ENCODE measurements at regions not wholly inside any gene's neighbourhood (a gene's known extent, or its start where the extent isn't known, plus 50 kb on each side); places are given as distances from the start of the nearest gene placed in this dataset.

GRCh38 chr11:100622404-100622803 lies 64.7 kb upstream of the ARHGAP42 start:
- Mint-ChIP-seq H3K36me3 (peaks cover 18% of the 10 kb centered on the region), H3K4me3 (no peak overlapping the region), H3K27ac (no peak overlapping the region), H3K4me1 (ENCODE audit: low read depth in 2 of 2) (no peaks in the 10 kb centered on the region), H3K27me3 (no peaks in the 10 kb centered on the region), H3K9me3 (peaks cover 10% of the 10 kb centered on the region)
- DNase-seq (ENCODE audit: low spot score) = no peak
- no peak for ATAC-seq

- no peak overlapping the region for H3K4me3 Mint-ChIP-seq
- no peaks in the 10 kb centered on the region for H3K4me1 Mint-ChIP-seq (ENCODE audit: low read depth in 2 of 2)
- DNase-seq (ENCODE audit: low spot score) (no peak), ATAC-seq (no peak)
- H3K27ac Mint-ChIP-seq = no peak overlapping the region
- H3K27me3 Mint-ChIP-seq = peaks cover 0 to 1% of the 10 kb centered on the region in 2 donors
- H3K9me3 Mint-ChIP-seq = peaks cover 10% of the 10 kb centered on the region
- H3K36me3 Mint-ChIP-seq = peaks cover 18% of the 10 kb centered on the region
Observed at GRCh38 chr11:100624346-100624745, 62.7 kb upstream of the ARHGAP42 start.

- peaks cover 0 to 2% of the 10 kb centered on the region in 2 donors for H3K27me3 Mint-ChIP-seq
- H3K4me3 Mint-ChIP-seq = no peak overlapping the region
- no peaks in the 10 kb centered on the region for H3K4me1 Mint-ChIP-seq (ENCODE audit: low read depth in 2 of 2)
- no peak for ATAC-seq
- peaks cover 10% of the 10 kb centered on the region for H3K9me3 Mint-ChIP-seq
- DNase-seq (ENCODE audit: low spot score) = no peak
- H3K27ac Mint-ChIP-seq = no peak overlapping the region
- peaks cover 18% of the 10 kb centered on the region for H3K36me3 Mint-ChIP-seq
Observed at GRCh38 chr11:100625041-100625440, 62.0 kb upstream of the ARHGAP42 start.

GRCh38 chr11:100629671-100630070 lies 57.4 kb upstream of the ARHGAP42 start:
- Mint-ChIP-seq H3K4me1 (ENCODE audit: low read depth in 2 of 2) (no peaks in the 10 kb centered on the region), H3K36me3 (peaks cover under 1% of the 10 kb centered on the region), H3K9me3 (no peaks in the 10 kb centered on the region), H3K27me3 (peaks cover 0 to 6% of the 10 kb centered on the region in 2 donors), H3K27ac (no peak overlapping the region), H3K4me3 (no peak overlapping the region)
- DNase-seq (ENCODE audit: low spot score) (no peak), ATAC-seq (no peak)

GRCh38 chr11:100630898-100631297 lies 56.2 kb upstream of the ARHGAP42 start:
- no peak overlapping the region for H3K4me3 Mint-ChIP-seq
- H3K36me3 Mint-ChIP-seq = no peaks in the 10 kb centered on the region
- DNase-seq (ENCODE audit: low spot score) = no peak
- no peaks in the 10 kb centered on the region for H3K4me1 Mint-ChIP-seq (ENCODE audit: low read depth in 2 of 2)
- no peak overlapping the region for H3K27ac Mint-ChIP-seq
- ATAC-seq = no peak
- peaks cover 3% of the 10 kb centered on the region for H3K9me3 Mint-ChIP-seq
- peaks cover 0 to 6% of the 10 kb centered on the region in 2 donors for H3K27me3 Mint-ChIP-seq

- Mint-ChIP-seq H3K27ac (no peak overlapping the region), H3K36me3 (no peaks in the 10 kb centered on the region), H3K27me3 (peaks cover 0 to 6% of the 10 kb centered on the region in 2 donors), H3K9me3 (peaks cover 3% of the 10 kb centered on the region), H3K4me3 (no peak overlapping the region), H3K4me1 (ENCODE audit: low read depth in 2 of 2) (no peaks in the 10 kb centered on the region)
- ATAC-seq = no peak
- no peak for DNase-seq (ENCODE audit: low spot score)
Observed at GRCh38 chr11:100631316-100631715, 55.8 kb upstream of the ARHGAP42 start.

GRCh38 chr11:100632941-100633452 lies 54.1 kb upstream of the ARHGAP42 start:
- Mint-ChIP-seq H3K27me3 (peaks cover 0 to 6% of the 10 kb centered on the region in 2 donors), H3K27ac (no peak overlapping the region), H3K4me3 (no peak overlapping the region)

GRCh38 chr11:100635194-100635593 lies 51.9 kb upstream of the ARHGAP42 start:
- H3K4me1 Mint-ChIP-seq (ENCODE audit: low read depth in 2 of 2) = no peaks in the 10 kb centered on the region
- H3K27me3 Mint-ChIP-seq = peaks cover 0 to 7% of the 10 kb centered on the region in 2 donors
- H3K4me3 Mint-ChIP-seq = no peak overlapping the region
- ATAC-seq (no peak), DNase-seq (ENCODE audit: low spot score) (no peak)
- no peaks in the 10 kb centered on the region for H3K36me3 Mint-ChIP-seq
- H3K27ac Mint-ChIP-seq = no peak overlapping the region
- peaks cover 3% of the 10 kb centered on the region for H3K9me3 Mint-ChIP-seq

More at GRCh38 chr11:100632941-100633452, 54.1 kb upstream of the ARHGAP42 start:
- Mint-ChIP-seq H3K4me1 (ENCODE audit: low read depth in 2 of 2) (no peaks in the 10 kb centered on the region), H3K9me3 (peaks cover 3% of the 10 kb centered on the region), H3K36me3 (no peaks in the 10 kb centered on the region)
- no peak for ATAC-seq
- no peak for DNase-seq (ENCODE audit: low spot score)

GRCh38 chr11:100636536-100636935 lies 50.6 kb upstream of the ARHGAP42 start:
- Mint-ChIP-seq H3K36me3 (no peaks in the 10 kb centered on the region), H3K4me1 (ENCODE audit: low read depth in 2 of 2) (no peaks in the 10 kb centered on the region), H3K27me3 (peaks cover 0 to 7% of the 10 kb centered on the region in 2 donors), H3K9me3 (peaks cover 3% of the 10 kb centered on the region), H3K4me3 (no peak overlapping the region), H3K27ac (no peak overlapping the region)
- DNase-seq (ENCODE audit: low spot score) (no peak), ATAC-seq (no peak)
